COLO668 (cell line): ENCODE measurements at regions not wholly inside any gene's neighbourhood (a gene's known extent, or its start where the extent isn't known, plus 50 kb on each side); places are given as distances from the start of the nearest gene placed in this dataset.

Source experiments
- DNase-seq: peaks from one replicate; lab custom pipeline; 2025; ENCODE audit not compliant: unreplicated experiment; lab: John Stamatoyannopoulos, UW

GRCh38 chr20:56867128-56867527 lies 238.0 kb downstream of the TFAP2C start:
- no peak for DNase-seq

DNA sequence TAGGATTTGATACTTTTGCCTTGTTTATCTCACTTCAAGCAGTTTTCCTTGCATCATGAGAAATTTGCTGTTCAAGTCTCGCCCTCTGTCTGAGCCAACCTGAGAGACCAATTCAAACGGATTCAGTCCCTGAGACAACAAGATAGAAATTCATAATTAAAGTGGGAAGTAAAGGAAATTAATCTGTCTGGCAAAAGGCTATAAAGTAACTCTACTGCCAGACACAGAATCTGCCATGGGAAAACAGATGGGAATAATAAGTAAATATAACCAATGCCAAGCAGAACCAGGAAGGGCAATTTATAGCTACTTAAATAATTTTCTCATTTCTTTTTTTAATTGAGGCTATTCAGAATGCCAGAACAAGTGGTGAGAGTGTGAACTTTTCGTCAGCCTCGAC lies 239.6 kb downstream of the TFAP2C start:
- DNase-seq = no peak

GRCh38 chr20:56870271-56870670 lies 241.2 kb downstream of the TFAP2C start:
- no peak for DNase-seq

DNA sequence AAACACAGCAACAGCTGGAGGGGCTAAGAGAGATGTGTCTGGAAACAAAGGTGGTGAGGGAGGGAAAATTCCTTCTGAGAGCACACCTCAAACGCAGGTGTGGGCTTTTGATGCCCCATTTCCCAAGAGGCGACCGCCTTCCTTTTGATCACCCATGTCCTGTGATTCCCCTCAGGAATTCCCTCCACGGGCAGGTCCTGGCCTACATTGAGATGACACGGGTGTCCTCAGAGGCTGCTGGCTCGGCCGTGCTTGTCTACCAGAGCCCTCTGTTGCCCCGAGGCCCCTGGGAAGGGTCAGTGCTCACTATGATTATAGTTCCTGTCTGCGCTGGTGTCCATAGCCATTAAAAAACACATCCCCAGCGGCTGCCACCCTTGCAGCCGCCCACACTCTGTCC lies 242.6 kb downstream of the TFAP2C start:
- DNase-seq = no peak

DNA sequence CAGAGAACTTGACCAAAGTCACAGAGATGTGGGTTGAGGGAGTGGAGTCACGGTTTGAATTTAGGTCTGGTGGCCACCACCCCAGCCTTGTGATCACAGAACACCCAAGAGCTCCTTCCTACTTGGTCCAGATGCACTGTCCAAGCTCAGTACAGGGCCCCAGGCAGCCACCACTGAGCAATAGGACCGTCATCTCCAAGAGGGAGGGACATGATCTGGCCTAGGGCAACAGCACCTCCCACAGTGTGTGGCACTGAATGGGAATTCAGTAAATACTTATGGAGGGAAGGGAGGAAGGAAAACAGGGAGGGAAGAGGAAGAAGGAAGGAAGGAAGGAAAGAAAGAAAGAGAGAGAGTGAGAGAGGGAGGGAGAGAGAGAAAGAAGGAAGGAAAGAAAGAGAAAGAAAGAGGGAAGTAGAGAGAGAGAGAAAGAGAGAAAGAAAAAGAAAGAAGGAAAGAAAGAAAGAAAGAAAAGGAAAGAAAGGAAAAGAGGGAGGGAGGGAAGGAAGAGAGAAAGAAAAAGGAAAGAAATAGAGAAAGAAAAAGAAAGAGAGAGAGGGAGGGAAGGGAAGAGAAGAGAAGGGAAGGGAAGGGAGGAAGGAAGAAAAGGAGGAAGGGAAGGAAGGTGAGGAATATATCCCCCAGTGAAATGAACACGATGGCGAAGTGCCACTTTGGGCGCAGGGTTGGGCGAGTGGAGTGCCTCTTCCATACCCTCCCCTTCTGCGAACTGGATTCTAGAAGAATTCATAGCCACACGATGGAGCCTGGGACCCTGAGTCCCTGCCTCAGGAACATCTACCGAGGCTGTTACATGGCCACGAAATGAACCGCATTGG lies 243.7 kb downstream of the TFAP2C start:
- DNase-seq = no peak

- DNase-seq = no peak
Observed at GRCh38 chr20:56873836-56874235, 244.7 kb downstream of the TFAP2C start.

- DNase-seq = no peak
Observed at GRCh38 chr20:56875052-56875659, 246.1 kb downstream of the TFAP2C start.

DNA sequence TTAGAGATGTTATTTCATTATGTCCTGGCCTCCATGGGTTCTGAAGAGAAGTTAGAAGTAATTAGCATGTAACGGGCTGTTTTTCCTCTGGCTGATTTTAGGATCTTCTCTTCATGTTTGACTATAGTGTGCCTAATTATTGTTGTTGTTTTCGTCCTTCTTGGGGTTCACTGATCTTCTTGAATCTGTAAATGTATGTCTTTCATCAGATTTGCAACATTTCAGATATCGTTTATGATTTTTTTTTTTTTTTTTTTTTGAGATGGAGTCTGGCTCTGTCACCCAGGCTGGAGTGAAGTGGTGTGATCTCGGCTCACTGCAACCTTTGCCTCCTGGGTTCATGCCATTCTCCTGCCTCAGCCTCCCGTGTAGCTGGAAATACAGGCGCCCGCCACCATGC lies 246.7 kb downstream of the TFAP2C start:
- DNase-seq = no peak

GRCh38 chr20:56885521-56885920 lies 256.4 kb downstream of the TFAP2C start:
- no peak for DNase-seq

DNA sequence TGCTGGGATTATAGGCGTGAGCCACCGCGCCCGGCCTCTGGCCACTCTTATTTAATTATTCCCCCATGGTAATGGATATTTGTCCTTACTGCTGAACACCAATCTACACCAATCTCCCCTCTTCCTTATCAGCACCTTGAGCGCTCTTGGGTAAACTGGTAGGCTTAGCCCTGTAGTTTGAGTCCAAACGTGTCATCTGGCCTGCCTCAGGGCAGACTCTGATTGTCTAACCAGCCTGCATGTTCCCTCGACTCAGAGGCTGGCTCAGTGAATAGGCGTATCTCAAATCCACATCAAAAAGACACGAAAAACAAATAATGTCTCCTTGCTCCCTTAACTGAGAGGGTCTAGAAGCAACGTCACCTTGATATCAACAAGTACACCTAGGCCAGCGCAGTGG lies 260.9 kb downstream of the TFAP2C start:
- no peak for DNase-seq

GRCh38 chr20:56893226-56893917 lies 264.3 kb downstream of the TFAP2C start:
- no peak for DNase-seq

- DNase-seq = no peak
Observed at GRCh38 chr20:56896447-56896846, 267.3 kb downstream of the TFAP2C start.

DNA sequence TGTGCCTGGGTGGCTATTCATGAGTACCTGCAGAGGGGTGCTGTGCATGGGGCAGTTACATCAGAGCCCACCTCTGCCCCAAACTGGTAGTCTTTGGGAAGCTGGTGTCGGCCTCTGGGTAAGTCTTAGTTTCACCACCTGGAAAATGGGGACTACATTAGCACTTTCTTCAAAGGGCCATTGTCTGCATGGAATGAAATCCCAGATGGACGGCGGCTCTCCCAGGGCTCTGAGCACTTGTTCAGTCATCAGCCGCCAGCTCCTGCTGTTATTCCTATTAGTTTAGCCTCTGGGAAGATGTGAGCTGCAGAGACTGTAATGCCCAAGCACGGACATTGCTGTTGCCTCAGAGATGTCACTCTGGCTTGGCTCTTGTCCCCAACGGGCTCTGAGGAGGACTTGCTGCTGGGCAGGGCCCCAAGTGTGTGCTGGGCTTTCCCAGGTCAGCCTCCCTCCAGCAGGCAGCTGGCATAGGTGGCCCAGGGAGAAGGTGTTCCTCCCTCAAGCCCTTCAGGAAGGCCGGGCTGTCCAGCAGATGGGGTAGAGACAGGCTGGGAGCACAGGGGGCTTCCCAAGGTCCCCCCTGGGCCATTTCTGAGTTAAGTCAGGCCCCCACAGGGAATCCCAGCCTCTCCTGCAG lies 268.3 kb downstream of the TFAP2C start:
- no peak for DNase-seq

DNA sequence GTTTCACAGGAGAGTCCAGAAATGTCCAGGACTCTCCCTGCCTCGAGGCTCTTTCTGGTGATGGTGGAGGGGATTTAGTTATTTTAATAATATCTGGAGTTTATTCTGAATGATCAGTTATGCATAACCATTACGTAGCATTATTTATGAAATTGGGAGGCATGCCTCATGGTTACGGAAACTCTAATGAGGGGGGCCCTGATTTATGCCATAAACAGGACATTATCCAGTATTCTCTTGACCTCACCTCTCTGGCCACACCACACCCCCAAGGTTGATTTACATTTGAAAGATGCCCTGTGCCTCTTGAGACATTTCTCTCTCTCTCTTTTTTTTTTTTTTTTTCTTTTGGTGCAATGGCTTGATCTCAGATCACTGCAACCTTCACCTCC lies 268.8 kb downstream of the TFAP2C start:
- no peak for DNase-seq

- no peak for DNase-seq
Observed at GRCh38 chr20:56899506-56899905, 270.4 kb downstream of the TFAP2C start.

- no peak for DNase-seq
Observed at GRCh38 chr20:56900252-56900651, 271.1 kb downstream of the TFAP2C start.

GRCh38 chr20:56903421-56903820 lies 274.3 kb downstream of the TFAP2C start:
- DNase-seq = no peak

GRCh38 chr20:56903858-56904257 lies 274.8 kb downstream of the TFAP2C start:
- no peak for DNase-seq

DNA sequence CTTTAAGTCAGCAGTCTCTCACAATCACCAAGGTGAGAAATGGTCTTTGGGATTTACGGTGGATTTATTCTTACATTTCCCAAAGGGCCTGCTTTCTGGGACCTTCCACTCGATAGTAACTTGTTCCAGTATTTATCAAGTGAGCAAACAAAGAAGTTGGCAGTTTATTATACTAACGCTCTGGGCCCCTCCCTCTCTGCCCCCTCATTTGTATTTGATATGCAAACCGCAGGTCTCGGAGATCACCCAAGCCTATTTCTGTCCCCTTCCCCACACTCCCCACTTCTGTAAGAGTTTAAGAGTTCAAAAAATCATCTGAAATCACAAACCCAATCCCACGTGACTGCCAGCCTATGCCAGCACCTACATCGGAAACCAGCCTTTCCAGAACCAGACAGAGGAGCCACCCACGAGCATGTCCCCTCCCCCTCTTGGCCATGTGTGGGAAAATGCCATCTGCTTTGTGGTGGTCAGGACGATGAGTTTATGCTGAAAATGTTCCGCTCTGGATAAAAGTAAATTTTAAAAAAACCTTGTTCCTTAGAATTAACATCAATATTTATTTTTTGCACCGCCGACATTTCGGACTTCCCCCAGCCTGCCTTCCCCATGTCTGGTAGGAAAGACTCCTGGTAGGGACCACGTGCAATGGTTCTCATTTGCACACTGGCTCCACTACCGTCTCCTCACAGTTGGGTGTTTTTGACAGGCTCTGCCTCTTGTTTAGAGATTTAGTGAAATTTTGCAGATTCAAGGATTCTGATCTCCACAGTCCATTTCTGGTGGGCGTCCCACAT lies 281.0 kb downstream of the TFAP2C start:
- DNase-seq = no peak

DNA sequence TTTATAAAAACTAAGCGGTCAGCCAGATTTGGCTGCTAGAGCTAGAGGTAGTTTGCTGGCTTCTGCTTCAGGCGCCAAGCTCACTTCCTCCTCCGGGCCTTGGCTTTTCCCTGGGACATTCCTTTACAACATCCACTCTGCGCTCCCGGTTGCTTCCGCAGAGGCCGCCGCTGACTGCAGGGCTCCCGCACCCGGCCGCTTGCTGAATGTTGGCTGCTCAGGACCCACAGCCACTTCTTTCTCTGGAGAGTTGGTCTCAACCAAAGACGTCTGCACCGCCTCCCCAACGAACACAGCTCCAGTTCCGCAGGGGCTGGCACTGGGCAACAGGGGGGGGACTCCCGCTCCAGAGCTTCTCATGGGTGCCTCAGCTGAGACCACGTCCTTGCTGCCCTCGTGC lies 282.8 kb downstream of the TFAP2C start:
- no peak for DNase-seq

DNA sequence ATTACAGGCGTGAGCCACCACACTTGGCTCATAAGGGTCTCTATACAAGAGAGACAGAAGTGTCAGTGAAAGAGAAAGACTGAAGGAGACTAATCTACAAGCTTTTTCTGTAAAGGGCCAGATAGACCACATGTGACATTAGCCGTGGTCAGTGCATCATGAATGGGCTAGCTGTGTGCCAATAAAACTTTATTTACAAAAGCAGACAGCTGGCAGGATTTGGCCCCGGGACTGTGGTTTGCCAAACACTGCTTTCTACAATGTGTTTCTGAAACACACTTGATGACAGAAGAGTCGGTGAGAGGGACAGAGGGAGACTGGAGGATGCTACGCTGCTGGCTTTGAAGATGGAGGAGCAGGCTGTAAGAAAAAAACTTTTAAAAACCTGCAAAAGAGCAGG lies 285.4 kb downstream of the TFAP2C start:
- DNase-seq = no peak
